ENCODE measurements at regions not wholly inside any gene's neighbourhood (a gene's known extent, or its start where the extent isn't known, plus 50 kb on each side); places are given as distances from the start of the nearest gene placed in this dataset.

GRCh38 chr5:35294017-35294416 is 63.7 kb upstream of the PRLR start:
- H3K9me3 ChIP-seq (ENCODE audit: control insufficient read depth, insufficient read depth, low read length), result no peaks in the 10 kb centered on the region
- H3K4ac ChIP-seq (ENCODE audit: low read depth, low read length), result no peak overlapping the region
- no peak overlapping the region for H2BK120ac ChIP-seq (ENCODE audit: low read depth, low read length)
- no peak overlapping the region for H3K27ac ChIP-seq (ENCODE audit: insufficient read depth, low read length)
- H4K20me1 ChIP-seq (ENCODE audit: insufficient read depth, low read length), result no peaks in the 10 kb centered on the region
- dilution Hi-C loops (cut with HindIII; ENCODE audit: low sequenced_read_pairs, unreplicated experiment) (no loop called here), in situ Hi-C loops (cut with MboI; ENCODE audit: low sequenced_read_pairs) (no loop called here), intact Hi-C loops (cut with micrococcal nuclease) (no loop called here)
- H3K9ac ChIP-seq (ENCODE audit: low read depth, low read length), result no peak overlapping the region
- no peak overlapping the region for H4K5ac ChIP-seq (ENCODE audit: low read depth, low read length)
- ChIA-PET POLR2A (ENCODE audit: unreplicated experiment) (no interaction called here), CTCF (no interaction called here)
- no peaks in the 10 kb centered on the region for H3K27me3 ChIP-seq (ENCODE audit: control insufficient read depth, insufficient read depth, low read length)
- no peaks in the 10 kb centered on the region for H3K4me1 ChIP-seq (ENCODE audit: control insufficient read depth, insufficient read depth, low read length)
- H3K36me3 ChIP-seq (ENCODE audit: control insufficient read depth, insufficient read depth, low read length), result no peaks in the 10 kb centered on the region
- TF ChIP-seq CTCF (conservative IDR thresholded peaks at IDR 0.05; ENCODE audit: low read depth, low read length) (no peak), NFE2L2 (IDR thresholded peaks at IDR 0.05; ENCODE audit: low read depth, low read length) (no peak), SMC3 (IDR thresholded peaks at IDR 0.05; ENCODE audit: low read depth, low read length) (no peak), FOS (IDR thresholded peaks at IDR 0.05; ENCODE audit: low read depth, low read length) (no peak), CHD1 (IDR thresholded peaks at IDR 0.05; ENCODE audit: low read depth, low read length) (no peak), POLR2A (IDR thresholded peaks at IDR 0.05; ENCODE audit: low read depth, low read length) (no peak), RFX5 (IDR thresholded peaks at IDR 0.05; ENCODE audit: low read depth, low read length) (no peak), MXI1 (IDR thresholded peaks at IDR 0.05; ENCODE audit: borderline replicate concordance, low read depth, low read length) (no peak), BHLHE40 (IDR thresholded peaks at IDR 0.05; ENCODE audit: low read depth, low read length) (no peak), MAZ (IDR thresholded peaks at IDR 0.05; ENCODE audit: borderline replicate concordance, low read depth, low read length) (no peak), RCOR1 (IDR thresholded peaks at IDR 0.05; ENCODE audit: insufficient replicate concordance, low read length) (no peak), CEBPB (IDR thresholded peaks at IDR 0.05; ENCODE audit: low read depth, low read length) (no peak), MAFK (IDR thresholded peaks at IDR 0.05; ENCODE audit: low read depth, low read length) (no peak), RAD21 (IDR thresholded peaks at IDR 0.05; ENCODE audit: low read length) (no peak)
- TF ChIP-seq, protein P1, sequence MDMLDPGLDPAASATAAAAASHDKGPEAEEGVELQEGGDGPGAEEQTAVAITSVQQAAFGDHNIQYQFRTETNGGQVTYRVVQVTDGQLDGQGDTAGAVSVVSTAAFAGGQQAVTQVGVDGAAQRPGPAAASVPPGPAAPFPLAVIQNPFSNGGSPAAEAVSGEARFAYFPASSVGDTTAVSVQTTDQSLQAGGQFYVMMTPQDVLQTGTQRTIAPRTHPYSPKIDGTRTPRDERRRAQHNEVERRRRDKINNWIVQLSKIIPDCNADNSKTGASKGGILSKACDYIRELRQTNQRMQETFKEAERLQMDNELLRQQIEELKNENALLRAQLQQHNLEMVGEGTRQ (IDR thresholded peaks at IDR 0.05; ENCODE audit: low read depth, low read length), result no peak
- TF ChIP-seq, protein P2, sequence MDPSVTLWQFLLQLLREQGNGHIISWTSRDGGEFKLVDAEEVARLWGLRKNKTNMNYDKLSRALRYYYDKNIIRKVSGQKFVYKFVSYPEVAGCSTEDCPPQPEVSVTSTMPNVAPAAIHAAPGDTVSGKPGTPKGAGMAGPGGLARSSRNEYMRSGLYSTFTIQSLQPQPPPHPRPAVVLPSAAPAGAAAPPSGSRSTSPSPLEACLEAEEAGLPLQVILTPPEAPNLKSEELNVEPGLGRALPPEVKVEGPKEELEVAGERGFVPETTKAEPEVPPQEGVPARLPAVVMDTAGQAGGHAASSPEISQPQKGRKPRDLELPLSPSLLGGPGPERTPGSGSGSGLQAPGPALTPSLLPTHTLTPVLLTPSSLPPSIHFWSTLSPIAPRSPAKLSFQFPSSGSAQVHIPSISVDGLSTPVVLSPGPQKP (IDR thresholded peaks at IDR 0.05; ENCODE audit: borderline replicate concordance, low read depth, low read length), result no peak
- no peak overlapping the region for H2AK5ac ChIP-seq (ENCODE audit: low read depth, low read length)
- no peak overlapping the region for H3K14ac ChIP-seq (replicated peaks; ENCODE audit: low read depth, low read length)
- ATAC-seq (ENCODE audit: low read depth) (no peak), DNase-seq (no peak)
- no peaks in the 10 kb centered on the region for H3K79me1 ChIP-seq (ENCODE audit: low read depth in 1 of 2, low read length in 2 of 2)
- H3K23ac ChIP-seq (ENCODE audit: low read depth, low read length), result no peak overlapping the region
- H3K4me2 ChIP-seq (ENCODE audit: low read depth, low read length), result no peak overlapping the region
- H4K91ac ChIP-seq (ENCODE audit: insufficient read depth, low read depth, low read length), result no peak overlapping the region
- H3K9me1 ChIP-seq (ENCODE audit: insufficient read depth, low read length), result no peaks in the 10 kb centered on the region
- no peak overlapping the region for H2BK15ac ChIP-seq (ENCODE audit: low read depth, low read length)
- WGBS, 2 experiments (ENCODE audit: extremely low coverage in 2 of 2, insufficient read length in 1 of 2), result no CpG with 5 or more reads among the region's 6 CpGs
- no peak overlapping the region for H4K8ac ChIP-seq (ENCODE audit: low read depth in 2 of 2, low read length in 2 of 2)
- no peak overlapping the region for H3K4me3 ChIP-seq (ENCODE audit: insufficient read depth, low read depth, low read length)
- H2BK20ac ChIP-seq (ENCODE audit: low read depth, low read length), result no peak overlapping the region
- H2BK5ac ChIP-seq (ENCODE audit: low read depth, low read length, poor library complexity, severe bottlenecking), result no peak overlapping the region
- H3K18ac ChIP-seq (ENCODE audit: low read depth, low read length), result no peak overlapping the region
- no TSS peak for BruUV-seq (replicated peaks)
- H2AFZ ChIP-seq (replicated peaks; ENCODE audit: low read length, poor library complexity), result no peak overlapping the region
- no peak overlapping the region for H2AK9ac ChIP-seq (replicated peaks; ENCODE audit: low read depth, low read length, poor library complexity)
- H3K56ac ChIP-seq (ENCODE audit: extremely low read depth, insufficient read depth, low read length), result no peak overlapping the region

Data from IMR-90 (cell line).